ENCODE measurements at regions not wholly inside any gene's neighbourhood (a gene's known extent, or its start where the extent isn't known, plus 50 kb on each side); places are given as distances from the start of the nearest gene placed in this dataset.

DNA sequence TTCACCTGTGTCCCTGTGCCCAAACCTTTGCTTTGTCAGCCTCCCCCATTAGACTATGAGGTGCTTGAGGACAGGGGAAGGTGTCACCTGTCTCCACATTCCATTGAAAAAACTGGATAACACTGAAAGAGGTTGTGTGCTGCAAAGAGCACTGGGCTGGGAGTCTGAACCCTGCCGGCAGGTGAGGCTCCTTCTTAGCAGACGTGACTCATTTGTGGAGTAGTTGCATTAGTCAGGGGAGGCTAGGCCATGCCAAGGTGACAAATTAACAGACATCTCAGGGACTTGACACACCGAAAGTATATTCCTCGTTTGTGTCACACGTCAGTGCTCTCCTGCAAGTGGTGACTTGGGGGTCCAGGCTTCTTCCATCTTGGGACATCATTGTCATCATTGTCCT lies 95.9 kb upstream of the STX18 start:
- DNase-seq (ENCODE audit: low read depth in 3 of 3), result no peak

DNA sequence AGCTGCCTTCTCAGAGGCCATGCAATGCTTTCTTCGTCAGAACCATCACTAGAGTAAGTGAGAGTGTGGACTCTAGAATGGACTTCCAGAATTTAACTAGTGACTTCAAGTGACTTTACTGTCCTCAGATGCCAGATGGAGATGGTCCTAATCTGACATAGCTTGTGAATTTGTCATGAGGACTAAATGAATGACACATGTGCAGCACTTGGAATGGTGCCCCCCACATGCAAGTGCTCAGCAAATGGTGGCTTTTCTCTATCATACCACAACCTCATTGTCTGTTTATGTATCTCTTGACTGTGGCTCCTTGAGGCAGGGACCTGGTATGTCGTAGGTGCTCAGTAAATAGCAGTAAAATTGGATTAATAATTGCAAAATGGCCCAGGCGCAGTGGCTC lies 91.6 kb upstream of the STX18 start:
- no peak for DNase-seq (ENCODE audit: low read depth in 3 of 3)

DNA sequence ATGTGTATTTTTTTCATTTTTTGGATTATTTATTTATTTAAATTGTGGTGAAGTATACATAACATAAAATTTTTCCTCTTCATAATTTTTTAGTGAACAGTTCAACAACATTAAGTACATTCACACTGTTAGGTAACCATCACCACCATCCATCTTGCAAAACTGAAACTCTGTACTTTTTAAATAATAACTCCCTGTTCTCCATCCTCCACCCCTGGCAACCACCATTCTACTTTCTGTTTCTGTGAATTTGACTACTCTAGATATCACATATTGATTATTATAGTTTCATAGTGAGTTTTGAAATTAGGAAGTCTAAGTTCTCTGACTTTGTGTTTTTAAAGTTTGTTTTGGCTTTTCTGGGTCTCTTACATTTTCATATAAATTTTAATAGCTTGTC lies 89.3 kb upstream of the STX18 start:
- DNase-seq (ENCODE audit: low read depth in 3 of 3), result no peak

DNA sequence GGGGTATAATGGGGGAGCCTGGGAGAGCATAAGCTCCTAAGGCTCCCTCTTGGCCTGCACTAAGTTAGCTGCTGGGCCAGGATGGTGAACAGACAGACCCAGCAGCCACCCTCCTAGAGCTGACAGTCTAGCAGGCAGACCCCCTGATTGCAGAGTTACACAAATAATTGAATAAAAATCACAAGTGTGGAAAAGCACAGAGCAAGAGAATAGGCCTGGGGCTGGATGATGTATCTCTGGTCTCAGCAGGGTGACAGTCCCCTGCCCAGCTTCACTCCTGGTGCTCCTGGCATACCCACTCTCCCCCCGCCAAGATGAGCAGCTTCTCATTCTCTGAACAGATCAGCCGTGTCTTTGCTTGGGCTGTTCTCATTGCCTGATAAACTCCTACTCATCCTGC lies 86.1 kb upstream of the STX18 start:
- no peak for DNase-seq (ENCODE audit: low read depth in 3 of 3)

DNA sequence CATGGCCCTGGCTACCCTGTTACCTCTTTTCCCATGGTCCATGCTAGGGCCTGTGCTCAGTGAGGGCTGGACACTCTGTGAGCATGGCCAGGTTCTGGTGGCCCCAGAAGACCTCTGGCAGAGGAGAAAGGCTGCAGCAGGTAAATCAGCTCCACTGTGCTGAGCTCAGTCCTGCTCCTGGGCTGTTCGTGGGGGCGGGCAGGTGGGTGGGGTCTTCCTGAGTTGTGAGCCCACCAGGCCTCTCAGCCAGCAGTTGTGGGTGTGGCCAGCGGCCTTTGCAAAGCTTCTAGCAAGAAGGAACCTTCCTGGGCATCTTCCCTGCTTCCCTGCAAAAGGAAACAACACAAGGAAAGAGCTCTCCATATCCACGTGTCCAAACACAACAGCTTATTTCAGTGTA lies 85.3 kb upstream of the STX18 start:
- DNase-seq (ENCODE audit: low read depth in 3 of 3), result no peak

DNA sequence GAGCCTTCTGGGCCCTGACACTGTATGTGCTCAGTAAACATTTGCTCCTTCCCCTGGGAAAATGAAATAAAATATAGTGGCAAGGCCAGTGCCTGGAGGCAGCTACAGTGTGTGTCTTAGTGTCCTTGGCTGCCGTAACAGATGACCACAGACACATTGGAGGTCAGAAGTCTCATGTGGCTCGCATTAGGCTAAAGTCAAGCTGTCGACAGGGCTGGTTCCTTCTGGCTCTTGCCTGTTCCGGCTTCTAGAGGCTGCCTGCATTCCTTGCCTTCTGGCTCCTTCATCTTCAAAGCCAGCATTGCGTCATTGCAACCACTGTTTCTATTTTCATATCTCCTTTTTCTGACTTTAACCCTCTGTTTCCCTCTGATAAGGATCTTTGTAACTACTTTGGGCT lies 83.6 kb upstream of the STX18 start:
- no peak for DNase-seq (ENCODE audit: low read depth in 3 of 3)

DNA sequence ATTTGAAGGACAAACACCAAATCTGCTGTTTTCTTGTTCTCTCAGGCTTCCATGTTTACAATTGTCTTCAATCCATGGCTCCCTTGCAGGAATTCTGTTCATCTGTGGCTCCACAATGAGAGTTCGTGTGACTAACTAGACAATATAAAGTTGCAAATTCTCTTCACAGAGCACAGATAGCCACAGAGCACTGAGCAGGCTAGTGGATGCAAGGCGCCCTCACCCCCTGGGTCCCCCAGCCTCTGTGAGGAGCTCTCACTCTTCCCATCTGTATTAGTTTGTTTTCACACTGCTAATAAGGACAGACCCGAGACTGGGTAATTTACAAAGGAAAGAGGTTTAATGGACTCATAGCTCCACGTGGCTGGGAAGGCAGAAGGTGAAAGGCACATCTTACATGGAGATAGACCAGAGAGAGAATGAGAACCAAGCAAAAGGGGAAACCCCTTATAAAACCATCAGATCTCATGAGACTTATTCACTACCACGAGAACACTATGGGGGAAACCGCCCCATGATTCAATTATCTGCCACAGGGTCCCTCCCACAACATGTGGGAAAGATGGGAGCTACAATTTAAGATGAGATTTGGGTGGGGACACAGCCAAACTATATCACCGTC lies 82.5 kb upstream of the STX18 start:
- no peak for DNase-seq (ENCODE audit: low read depth in 3 of 3)

DNA sequence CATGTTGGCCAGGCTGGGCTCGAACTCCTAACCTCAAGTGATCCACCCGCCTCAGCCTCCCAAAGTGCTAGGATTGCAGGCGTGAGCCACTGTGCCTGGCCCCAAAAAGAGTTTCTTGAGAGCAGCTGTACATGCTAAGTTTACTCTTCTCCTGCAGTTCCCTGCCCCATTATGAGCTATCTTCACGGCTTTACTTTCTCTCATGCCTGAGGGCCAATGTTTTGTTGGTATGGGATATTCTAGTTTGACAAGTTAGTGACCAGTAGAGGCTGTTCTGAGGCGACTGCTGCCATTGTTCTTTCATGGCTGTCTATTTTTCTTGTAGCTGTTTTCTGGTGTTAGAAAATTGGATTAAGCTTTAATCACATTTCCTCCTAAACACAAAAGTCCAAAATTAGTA lies 78.0 kb upstream of the STX18 start:
- DNase-seq (ENCODE audit: low read depth in 3 of 3), result no peak

DNA sequence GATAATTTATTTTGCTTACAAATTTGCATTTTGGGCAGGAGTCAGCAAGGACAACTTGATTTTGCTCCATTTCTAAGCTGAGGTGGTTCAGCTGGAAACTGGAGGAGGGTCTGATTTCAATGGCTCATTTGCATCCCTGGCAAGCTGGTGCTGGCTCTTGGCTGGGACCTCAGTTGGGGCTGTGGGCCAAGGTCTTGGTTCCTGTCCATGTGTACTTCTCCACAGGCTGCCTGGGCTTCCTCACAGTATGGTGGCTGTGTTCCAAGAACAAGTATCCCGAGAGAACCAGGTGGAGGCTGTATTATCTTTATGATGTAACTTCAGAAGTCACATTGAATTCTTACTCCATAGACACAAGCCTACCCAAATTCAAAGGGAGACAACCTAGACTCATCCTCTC lies 77.0 kb upstream of the STX18 start:
- DNase-seq (ENCODE audit: low read depth in 3 of 3), result no peak

DNA sequence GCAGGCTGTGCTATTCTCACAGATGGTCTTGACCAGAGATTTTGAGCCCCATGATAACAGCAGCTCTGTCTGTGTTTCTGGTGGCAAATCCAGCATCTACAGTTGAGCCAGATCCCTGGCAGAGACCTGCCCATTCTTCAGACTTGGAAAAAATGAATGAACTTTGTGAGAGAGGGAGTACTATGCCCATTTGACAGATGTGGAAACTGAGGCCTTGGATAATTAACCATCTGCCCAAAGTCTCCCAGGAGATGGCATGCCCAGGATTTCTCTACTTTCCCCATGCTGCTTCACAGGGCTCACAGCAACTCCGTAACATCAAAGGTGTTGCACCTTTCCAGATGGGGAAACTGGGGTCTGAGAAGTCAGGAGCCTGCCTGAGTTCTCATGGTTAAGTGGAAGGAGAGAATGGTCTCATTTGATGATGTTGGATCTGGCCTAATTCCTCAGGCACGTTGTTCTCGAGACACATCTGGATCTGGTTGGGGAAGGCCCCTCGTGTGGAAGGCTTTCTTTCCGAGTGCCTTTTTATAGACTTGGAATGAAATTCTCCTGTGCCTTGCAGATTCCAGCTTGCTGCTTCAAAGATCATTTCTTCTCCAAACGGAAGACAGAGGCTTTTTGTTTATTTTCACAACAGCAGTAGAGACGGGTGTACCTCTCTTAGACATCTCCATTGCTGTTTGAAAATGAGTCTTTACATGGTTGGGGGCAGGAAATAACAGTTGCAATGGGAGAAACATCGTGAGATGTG lies 73.3 kb upstream of the STX18 start:
- no peak for DNase-seq (ENCODE audit: low read depth in 3 of 3)

DNA sequence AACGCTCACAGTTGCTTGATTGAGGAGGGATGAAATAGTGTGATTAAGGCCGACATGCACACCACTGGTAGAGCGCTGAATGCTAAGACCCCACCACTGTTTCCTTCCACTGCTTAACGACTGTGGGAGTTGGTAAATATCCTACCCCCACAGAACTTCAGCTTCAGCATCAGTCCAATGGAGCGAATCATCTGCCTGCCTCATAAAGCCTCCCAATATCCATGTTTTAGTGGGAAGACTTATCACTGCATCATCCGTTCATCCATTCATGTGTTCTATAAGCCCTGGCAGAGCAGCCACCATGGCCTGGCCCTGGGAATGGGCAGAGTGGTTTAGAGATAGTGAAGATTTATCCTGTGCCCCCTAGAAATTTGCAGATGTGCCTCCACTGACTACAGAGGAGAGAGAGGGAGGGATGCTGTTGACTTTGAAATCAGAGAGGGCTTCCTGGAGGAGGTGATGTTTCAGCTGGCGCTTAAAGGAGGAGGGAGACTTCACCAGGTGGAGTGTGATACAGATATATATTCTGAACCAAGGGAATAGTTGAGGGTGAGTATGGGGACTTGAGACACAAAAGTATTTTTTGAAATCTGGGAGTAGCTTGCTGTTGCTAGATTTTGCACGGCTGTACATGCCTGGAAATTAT lies 71.9 kb upstream of the STX18 start:
- DNase-seq (ENCODE audit: low read depth in 3 of 3), result no peak

DNA sequence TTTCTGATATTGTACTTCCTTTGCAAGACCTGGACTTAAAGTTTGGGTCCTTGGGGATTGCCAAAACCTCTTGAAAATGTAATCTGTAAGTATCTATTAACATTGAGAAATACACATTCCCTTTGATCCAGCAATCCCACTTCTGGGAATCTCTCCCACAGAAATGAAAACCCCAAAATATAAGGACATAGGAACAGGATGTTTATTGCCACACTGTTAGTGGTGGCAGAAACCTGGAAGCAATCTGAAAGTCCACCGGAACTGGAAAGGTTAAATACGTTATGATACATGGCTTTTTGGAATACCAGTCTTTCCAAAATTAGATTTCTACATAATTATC lies 71.2 kb upstream of the STX18 start:
- DNase-seq (ENCODE audit: low read depth in 3 of 3), result no peak

DNA sequence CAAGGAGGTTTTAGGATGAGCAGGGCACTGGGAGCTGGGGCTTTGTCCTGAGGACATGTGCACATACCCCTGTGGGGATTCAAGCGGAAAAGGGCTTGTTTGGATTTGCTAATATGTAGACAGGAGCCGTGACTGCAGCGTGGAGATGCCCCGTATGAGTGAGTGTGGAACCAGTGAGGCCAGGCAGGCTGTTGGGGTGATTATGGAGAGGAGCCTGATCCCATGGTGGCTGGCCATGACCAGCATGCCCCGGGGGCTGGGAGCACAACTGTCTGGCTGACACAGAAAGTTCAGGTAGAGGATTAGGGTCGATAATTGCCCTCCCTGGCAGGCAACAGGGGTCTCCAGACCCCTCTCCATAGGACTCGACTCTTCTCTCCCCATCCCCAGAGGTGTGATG lies 68.8 kb upstream of the STX18 start:
- no peak for DNase-seq (ENCODE audit: low read depth in 3 of 3)

DNA sequence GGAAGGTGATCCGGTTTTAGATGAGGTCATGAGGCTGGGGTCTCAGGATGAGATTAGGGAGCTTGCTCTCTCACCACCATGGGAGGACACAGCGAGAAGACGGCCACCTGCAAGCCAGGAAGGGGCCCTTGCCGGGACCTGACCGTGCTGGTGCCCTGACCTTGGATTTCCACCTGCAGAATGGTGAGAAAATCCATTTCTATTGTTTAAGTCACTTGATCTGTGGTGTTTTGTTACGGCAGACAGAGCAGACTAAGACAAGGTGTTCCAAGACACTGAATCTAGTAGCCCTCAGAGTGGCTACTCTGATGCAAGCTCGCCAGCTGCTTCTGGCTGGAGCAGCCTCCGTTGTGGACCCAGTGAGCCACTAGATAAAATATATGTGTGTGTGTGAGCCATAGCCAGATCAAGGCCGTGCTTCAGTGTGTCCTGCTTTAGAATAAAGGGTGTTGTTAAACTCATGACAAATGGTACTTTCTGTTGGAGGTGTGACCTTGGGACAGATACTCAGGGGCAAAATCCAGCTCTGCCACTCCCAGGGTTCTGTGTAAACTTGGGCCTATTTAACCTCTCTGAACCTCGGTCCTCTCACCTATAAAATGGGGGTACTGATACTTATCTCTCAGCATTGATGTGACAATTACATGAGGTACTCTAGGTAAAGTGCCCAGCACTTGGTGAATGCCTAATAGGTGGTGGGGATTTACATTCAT lies 67.9 kb upstream of the STX18 start:
- no peak for DNase-seq (ENCODE audit: low read depth in 3 of 3)

DNA sequence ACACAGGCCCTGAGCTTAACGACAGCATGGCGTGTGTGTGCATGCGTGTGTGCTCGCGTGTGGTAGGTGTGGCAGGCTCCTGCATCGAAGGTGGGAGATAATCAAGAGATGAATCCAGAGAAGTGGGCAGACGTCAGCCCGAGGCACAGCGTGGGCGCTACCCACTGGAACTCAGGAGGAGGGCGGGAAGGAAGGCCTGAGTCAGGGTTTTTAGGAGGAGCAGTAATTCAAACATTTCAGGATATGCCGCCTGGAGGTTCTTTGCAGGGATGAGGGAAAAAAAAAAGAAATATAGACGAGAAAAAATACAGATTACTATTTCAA lies 66.3 kb upstream of the STX18 start:
- no peak for DNase-seq (ENCODE audit: low read depth in 3 of 3)

DNA sequence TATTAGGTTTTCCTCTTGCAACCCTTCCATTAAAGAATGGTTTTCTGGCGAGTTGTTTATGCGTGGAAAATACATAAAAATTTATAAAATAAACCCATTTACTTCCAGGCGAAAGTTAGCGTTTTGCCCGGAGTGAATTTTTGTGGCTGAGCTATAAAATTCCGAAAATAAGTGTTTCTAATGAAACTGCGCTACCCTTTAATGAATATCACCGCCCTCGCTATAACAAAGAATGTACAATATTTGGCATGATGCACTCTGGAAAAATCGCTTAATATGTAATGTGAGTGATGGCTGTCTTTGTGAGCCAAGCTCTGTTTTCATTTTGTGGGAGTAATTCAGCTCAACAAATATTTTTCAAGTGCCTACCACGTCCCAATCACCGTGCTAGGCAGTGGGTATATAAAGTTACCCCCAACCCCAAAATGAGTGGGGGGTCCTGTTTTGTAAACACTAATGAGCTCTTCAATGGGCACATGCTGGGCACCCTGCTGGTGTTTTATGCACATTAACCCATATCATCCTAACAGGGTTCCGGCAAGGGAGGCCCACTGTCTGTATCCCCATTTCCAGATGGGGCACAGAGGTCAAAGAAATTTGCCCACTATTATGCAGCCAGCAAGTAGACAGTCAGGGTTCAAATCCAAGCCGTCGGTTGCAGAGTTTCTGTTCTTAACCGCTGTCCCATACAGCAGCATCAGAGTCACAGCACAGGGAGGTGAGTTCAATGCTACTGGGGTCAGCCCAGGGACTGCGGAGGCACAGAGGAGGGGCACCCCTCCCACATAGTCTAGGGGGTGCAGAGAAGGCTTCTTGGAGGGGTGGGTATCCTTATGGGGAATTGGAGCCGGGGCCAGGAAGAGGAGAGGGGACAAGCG lies 65.7 kb upstream of the STX18 start:
- no peak for DNase-seq (ENCODE audit: low read depth in 3 of 3)

DNA sequence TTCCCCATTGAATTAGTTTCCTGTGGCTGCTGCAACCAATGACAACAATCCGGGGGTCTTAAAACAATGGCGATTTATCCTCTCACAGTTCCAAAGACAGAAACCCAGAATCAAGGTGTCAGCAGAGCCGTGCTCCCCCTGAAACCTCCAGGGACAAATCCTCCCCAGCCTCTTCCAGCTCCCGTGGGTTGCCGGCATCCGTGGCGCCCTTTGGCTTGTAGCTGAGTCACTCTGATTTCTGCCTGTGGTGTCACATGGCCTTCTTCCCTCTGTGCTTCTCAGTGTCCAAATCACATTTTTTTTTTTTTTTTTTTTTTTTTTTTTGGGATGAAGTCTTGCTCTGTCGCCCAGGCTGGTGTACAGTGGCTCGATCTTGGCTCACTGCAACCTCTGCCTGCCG lies 64.5 kb upstream of the STX18 start:
- DNase-seq (ENCODE audit: low read depth in 3 of 3), result no peak

DNA sequence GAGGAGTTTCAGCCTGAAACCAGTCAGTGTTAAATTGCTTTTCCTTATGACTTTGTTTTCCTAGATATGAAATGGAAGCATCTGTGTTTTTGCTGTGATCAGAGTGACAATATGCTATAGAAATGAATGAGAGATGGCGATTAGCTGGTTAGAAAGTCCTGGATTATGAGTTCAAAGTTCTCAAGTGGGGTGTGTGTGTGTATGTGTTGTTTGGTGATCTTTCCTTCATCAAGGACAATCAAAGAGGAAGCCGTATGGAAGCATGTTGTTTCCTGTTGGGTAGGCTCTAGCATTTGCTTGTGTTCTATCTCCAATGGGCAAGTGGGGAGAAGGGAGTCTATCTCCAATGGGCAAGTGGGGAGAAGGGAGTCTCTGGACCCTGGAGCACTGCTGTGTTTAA lies 64.0 kb upstream of the STX18 start:
- DNase-seq (ENCODE audit: low read depth in 3 of 3), result no peak

DNA sequence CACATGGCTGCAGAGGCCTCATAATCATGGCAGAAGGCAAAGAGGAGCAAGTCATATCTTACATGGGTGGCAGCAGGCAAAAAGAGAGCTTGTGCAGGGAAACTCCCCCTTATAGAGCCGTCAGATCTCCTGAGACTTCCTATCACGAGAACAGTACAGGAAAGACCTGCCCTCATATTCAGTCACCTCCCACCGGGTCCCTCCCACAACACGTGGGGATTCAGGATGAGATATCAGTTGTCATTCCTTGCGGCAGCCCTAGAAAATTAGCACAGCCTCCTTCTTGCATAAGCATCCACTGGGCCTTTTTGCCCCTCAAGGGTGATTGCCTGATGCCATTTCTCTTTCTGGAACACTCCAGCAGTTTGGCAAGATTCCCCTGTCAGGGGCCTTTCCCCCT lies 61.7 kb upstream of the STX18 start:
- DNase-seq (ENCODE audit: low read depth in 3 of 3), result no peak

DNA sequence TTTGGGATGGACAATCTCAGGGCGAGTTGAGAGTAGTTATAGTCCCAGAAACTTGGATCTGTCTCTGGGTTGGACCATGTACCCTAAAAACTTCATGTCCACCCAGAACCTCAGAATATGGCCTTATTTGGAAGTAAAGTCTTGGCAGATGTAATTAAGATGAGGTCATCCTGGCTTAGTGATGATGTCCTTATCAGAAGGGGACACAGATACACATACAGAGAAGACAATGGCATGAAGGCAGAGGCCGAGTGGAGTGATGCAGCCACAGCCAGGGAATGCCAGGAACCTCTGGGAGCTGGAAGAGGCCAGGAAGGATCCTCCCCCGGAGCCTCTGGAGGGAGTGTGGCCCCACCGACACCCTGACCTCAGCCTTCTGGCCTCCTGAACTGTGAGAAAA lies 61.2 kb upstream of the STX18 start:
- no peak for DNase-seq (ENCODE audit: low read depth in 3 of 3)

DNA sequence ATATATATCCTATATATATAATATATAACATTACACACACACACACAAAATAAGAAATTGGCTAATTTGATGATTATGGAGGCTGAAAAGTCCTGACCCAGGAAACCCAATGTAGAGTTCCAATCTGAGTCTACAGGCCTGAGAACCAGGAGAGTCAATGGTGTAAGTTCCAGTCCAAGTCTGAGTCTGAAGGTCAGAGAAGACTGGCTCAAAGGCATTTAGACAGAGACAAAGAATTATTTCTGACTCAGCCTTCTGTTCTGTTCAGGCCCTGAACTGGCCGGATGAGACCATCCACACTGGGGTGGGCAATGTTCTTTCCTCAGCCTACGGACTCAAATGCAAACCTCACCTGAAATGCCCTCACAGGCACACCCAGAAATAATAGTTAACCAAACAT lies 60.6 kb upstream of the STX18 start:
- DNase-seq (ENCODE audit: low read depth in 3 of 3), result no peak

DNA sequence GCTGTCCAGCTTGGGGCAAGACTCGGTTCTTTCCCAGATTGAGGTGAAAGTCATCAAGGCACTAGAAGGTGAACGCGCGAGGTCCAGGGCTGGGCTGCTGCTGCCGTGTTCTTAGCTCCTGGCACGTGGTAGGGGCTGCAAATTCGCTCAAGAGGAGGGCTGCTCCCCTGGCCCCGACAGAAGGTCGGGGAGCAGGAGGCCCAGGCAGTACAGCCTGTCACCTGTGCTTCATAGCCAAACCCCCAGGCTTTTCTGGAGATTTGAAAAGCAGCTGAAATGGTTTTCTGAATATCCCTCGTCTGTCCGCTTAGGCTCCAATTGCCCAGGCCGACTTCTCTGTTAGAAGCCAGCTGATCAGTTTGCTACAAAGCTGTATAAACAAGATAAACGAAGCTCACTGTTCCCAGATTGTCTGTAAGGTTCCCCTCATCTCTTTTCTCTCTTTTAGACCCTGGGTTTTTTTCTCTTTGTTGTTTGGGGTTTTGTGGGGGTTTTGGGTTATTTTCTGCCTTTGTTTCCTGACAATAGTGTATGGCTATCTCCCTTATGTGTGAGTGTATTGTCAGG lies 60.0 kb upstream of the STX18 start:
- DNase-seq (ENCODE audit: low read depth in 3 of 3), result no peak
